ENCODE measurements at regions not wholly inside any gene's neighbourhood (a gene's known extent, or its start where the extent isn't known, plus 50 kb on each side); places are given as distances from the start of the nearest gene placed in this dataset.

DNA sequence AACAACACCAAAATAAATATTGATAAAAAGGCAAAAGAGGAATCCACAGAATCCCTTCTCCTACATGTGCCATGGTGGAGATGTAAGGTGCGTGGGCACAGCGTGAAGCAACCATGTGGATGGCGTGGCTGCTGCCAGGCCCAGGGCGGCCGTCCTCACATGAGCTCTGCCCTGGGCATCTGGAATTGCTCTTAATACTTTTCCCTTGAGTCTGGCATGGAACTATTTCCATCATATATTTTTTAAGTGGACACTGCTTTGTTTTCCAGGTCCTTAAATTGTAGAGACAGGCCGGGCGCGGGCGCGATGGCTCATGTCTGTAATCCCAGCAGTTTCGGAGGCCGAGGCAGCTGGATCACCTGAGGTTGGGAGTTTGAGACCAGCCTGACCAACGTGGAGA, 349.3 kb downstream of the IRX1 start:
- TF ChIP-seq, protein P1, sequence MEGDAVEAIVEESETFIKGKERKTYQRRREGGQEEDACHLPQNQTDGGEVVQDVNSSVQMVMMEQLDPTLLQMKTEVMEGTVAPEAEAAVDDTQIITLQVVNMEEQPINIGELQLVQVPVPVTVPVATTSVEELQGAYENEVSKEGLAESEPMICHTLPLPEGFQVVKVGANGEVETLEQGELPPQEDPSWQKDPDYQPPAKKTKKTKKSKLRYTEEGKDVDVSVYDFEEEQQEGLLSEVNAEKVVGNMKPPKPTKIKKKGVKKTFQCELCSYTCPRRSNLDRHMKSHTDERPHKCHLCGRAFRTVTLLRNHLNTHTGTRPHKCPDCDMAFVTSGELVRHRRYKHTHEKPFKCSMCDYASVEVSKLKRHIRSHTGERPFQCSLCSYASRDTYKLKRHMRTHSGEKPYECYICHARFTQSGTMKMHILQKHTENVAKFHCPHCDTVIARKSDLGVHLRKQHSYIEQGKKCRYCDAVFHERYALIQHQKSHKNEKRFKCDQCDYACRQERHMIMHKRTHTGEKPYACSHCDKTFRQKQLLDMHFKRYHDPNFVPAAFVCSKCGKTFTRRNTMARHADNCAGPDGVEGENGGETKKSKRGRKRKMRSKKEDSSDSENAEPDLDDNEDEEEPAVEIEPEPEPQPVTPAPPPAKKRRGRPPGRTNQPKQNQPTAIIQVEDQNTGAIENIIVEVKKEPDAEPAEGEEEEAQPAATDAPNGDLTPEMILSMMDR (IDR thresholded peaks at IDR 0.05): no peak
- TF ChIP-seq HDAC2 (IDR thresholded peaks at IDR 0.05) (no peak), RAD21 (conservative IDR thresholded peaks at IDR 0.05 in 1 of 2, IDR thresholded peaks at IDR 0.05 in 1 of 2) (no peak), MAX (IDR thresholded peaks at IDR 0.05) (no peak)
